ENCODE measurements at regions not wholly inside any gene's neighbourhood (a gene's known extent, or its start where the extent isn't known, plus 50 kb on each side); places are given as distances from the start of the nearest gene placed in this dataset.

DNA sequence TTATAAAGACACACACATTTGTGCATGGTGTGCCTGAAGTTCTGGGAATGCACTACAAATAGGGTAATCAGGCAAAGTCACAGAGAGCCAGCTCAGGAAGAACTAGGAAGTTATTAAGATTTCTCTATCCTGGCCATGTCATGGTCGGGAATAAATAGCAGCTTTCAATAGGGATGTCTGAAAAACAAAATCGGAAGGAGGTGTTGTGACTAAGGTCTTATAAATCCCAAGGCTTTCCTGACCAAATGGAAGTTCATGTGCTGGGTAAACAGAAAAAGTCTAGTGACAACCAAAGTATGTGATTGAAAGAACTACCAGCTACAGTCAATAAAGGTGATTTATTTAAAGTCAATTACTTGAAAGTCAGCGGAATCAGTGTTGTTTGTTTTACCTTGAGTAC is 262.5 kb upstream of the HS3ST1 start:
- Histone ChIP-seq H3K4me2 (ENCODE audit: low read length) (no peak overlapping the region), H2AFZ (ENCODE audit: low read depth, low read length) (no peak overlapping the region)

DNA sequence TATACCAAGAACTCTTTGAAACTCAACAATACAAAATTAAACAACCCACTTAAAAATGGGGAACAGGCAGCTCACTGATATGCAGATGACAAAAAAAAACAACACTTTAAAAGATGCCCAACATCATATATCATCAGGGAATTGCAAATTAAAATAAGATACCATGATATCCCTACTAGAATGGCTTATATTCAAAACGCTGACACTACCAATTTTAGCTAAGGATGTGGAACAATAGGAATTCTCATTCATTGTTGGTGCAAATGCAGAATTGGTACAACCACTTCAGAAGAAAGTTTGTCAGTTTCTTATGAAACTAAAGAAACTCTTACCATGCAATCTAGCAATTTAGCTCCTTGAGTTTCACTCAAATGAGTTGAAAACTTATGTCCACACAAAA is 259.0 kb upstream of the HS3ST1 start:
- Histone ChIP-seq H3K9me3 (ENCODE audit: insufficient read depth, low read length) (no peaks in the 10 kb centered on the region), H3K4me1 (ENCODE audit: low read length) (peaks cover 9% of the 10 kb centered on the region), H3K4me3 (ENCODE audit: low read length) (no peak overlapping the region), H3K27ac (ENCODE audit: low read length) (no peak overlapping the region), H3K4me2 (ENCODE audit: low read length) (no peak overlapping the region), H3K9ac (ENCODE audit: low read length) (no peak overlapping the region), H3K79me2 (ENCODE audit: low read length) (no peaks in the 10 kb centered on the region), H3K27me3 (ENCODE audit: low read depth, low read length) (no peaks in the 10 kb centered on the region), H3K36me3 (replicated peaks; ENCODE audit: low read depth, low read length) (no peaks in the 10 kb centered on the region), H2AFZ (ENCODE audit: low read depth, low read length) (no peak overlapping the region), H4K20me1 (ENCODE audit: insufficient read depth, low read length) (no peaks in the 10 kb centered on the region)
- TF ChIP-seq EZH2phosphoT487 (IDR thresholded peaks at IDR 0.05; ENCODE audit: low read depth) = no peak
- TF ChIP-seq, protein P1, sequence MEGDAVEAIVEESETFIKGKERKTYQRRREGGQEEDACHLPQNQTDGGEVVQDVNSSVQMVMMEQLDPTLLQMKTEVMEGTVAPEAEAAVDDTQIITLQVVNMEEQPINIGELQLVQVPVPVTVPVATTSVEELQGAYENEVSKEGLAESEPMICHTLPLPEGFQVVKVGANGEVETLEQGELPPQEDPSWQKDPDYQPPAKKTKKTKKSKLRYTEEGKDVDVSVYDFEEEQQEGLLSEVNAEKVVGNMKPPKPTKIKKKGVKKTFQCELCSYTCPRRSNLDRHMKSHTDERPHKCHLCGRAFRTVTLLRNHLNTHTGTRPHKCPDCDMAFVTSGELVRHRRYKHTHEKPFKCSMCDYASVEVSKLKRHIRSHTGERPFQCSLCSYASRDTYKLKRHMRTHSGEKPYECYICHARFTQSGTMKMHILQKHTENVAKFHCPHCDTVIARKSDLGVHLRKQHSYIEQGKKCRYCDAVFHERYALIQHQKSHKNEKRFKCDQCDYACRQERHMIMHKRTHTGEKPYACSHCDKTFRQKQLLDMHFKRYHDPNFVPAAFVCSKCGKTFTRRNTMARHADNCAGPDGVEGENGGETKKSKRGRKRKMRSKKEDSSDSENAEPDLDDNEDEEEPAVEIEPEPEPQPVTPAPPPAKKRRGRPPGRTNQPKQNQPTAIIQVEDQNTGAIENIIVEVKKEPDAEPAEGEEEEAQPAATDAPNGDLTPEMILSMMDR (IDR thresholded peaks at IDR 0.05; ENCODE audit: low read depth, low read length) = no peak

More for the DNA sequence above, 262.5 kb upstream of the HS3ST1 start:
- peaks cover 9% of the 10 kb centered on the region for H3K4me1 ChIP-seq (ENCODE audit: low read length)
- TF ChIP-seq, protein P1 (IDR thresholded peaks at IDR 0.05; ENCODE audit: low read depth, low read length) = no peak
- TF ChIP-seq EZH2phosphoT487 (IDR thresholded peaks at IDR 0.05; ENCODE audit: low read depth) = no peak
- no peaks in the 10 kb centered on the region for H3K36me3 ChIP-seq (replicated peaks; ENCODE audit: low read depth, low read length)
- H3K79me2 ChIP-seq (ENCODE audit: low read length) = no peaks in the 10 kb centered on the region
- no peaks in the 10 kb centered on the region for H3K27me3 ChIP-seq (ENCODE audit: low read depth, low read length)
- H3K27ac ChIP-seq (ENCODE audit: low read length) = no peak overlapping the region
- H4K20me1 ChIP-seq (ENCODE audit: insufficient read depth, low read length) = no peaks in the 10 kb centered on the region
- peaks cover 5% of the 10 kb centered on the region; the same call in 1 of the 2 replicates for H3K9me3 ChIP-seq (ENCODE audit: insufficient read depth, low read length)
- no peak overlapping the region for H3K4me3 ChIP-seq (ENCODE audit: low read length)
- no peak overlapping the region for H3K9ac ChIP-seq (ENCODE audit: low read length)

DNA sequence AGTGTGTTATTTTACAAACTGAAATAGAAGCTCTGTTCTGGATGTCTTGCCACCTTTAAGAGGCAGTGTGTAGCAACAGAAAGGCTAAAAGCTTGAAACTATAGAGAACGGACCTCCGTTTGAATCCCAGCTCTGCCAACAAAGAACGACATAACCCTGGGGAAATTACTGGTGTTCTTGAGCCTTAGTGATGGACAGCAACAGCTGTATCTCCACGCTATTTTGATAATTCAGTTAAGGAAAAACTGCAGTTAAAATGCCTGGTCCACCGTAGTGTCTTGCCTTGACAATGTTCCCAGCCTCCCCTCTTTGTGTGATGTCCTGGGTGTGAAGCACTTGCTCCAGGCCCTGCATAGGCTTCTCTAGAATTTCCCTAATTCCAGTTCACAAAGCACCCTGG is 256.8 kb upstream of the HS3ST1 start:
- H3K9ac ChIP-seq (ENCODE audit: low read length) = no peak overlapping the region
- H3K4me2 ChIP-seq (ENCODE audit: low read length) = no peak overlapping the region
- no peak overlapping the region for H3K27ac ChIP-seq (ENCODE audit: low read length)
- H3K36me3 ChIP-seq (replicated peaks; ENCODE audit: low read depth, low read length) = no peaks in the 10 kb centered on the region
- H3K9me3 ChIP-seq (ENCODE audit: insufficient read depth, low read length) = no peaks in the 10 kb centered on the region
- no peak overlapping the region for H3K4me3 ChIP-seq (ENCODE audit: low read length)
- TF ChIP-seq, protein P1 (IDR thresholded peaks at IDR 0.05; ENCODE audit: low read depth, low read length) = no peak
- TF ChIP-seq EZH2phosphoT487 (IDR thresholded peaks at IDR 0.05; ENCODE audit: low read depth) = no peak
- no peak overlapping the region for H2AFZ ChIP-seq (ENCODE audit: low read depth, low read length)
- no peaks in the 10 kb centered on the region for H4K20me1 ChIP-seq (ENCODE audit: insufficient read depth, low read length)
- no peaks in the 10 kb centered on the region for H3K27me3 ChIP-seq (ENCODE audit: low read depth, low read length)
- no peaks in the 10 kb centered on the region for H3K4me1 ChIP-seq (ENCODE audit: low read length)
- H3K79me2 ChIP-seq (ENCODE audit: low read length) = no peaks in the 10 kb centered on the region

DNA sequence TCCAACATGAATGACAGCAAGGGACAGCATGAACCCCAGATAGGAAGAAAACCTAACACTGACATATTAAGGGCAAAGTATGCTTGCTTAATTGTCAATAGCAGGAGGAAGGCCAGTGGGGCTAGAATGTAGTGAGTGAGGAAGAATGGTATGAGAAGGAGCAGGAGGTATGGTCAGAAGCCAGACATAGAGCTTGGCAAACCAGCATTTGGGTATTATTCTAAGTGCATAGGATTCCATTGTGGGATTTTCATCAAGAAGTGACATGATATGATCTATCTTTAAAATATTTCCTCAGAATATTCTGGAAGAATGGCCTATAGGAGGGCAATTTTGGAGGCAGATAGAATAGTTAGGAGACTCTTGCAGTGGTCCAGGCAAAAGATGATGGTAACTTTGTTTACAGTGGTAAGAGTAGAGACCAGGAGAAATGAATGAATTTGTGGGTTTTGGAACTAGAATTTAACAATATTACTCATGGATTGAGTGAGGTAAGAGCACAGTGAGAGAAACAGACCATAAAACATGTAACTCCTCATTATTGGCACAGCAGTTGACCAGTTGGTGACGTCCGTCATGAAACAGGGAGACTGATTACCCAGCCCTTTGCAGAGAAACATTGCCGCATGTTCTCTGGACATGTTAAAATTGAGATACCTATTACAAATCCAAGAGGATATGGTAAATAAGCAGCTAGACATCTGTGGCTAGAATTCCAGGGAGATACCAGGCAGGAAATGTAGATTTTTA is 246.5 kb upstream of the HS3ST1 start:
- no peaks in the 10 kb centered on the region for H3K4me1 ChIP-seq (ENCODE audit: low read length)
- H3K9me3 ChIP-seq (ENCODE audit: insufficient read depth, low read length) = no peaks in the 10 kb centered on the region
- H3K27me3 ChIP-seq (ENCODE audit: low read depth, low read length) = no peaks in the 10 kb centered on the region
- H4K20me1 ChIP-seq (ENCODE audit: insufficient read depth, low read length) = no peaks in the 10 kb centered on the region
- no peak overlapping the region for H3K9ac ChIP-seq (ENCODE audit: low read length)
- no peak overlapping the region for H3K4me3 ChIP-seq (ENCODE audit: low read length)
- H3K36me3 ChIP-seq (replicated peaks; ENCODE audit: low read depth, low read length) = no peaks in the 10 kb centered on the region
- TF ChIP-seq, protein P1 (IDR thresholded peaks at IDR 0.05; ENCODE audit: low read depth, low read length) = no peak
- no peak for TF ChIP-seq EZH2phosphoT487 (IDR thresholded peaks at IDR 0.05; ENCODE audit: low read depth)
- H3K27ac ChIP-seq (ENCODE audit: low read length) = no peak overlapping the region
- no peak overlapping the region for H3K4me2 ChIP-seq (ENCODE audit: low read length)
- H2AFZ ChIP-seq (ENCODE audit: low read depth, low read length) = no peak overlapping the region
- no peaks in the 10 kb centered on the region for H3K79me2 ChIP-seq (ENCODE audit: low read length)
